SH-SY5Y (cell line): ENCODE measurements at regions not wholly inside any gene's neighbourhood (a gene's known extent, or its start where the extent isn't known, plus 50 kb on each side); places are given as distances from the start of the nearest gene placed in this dataset.

ENCODE experiments used
- GATA2 ChIP-seq: IDR thresholded peaks from 2 replicates; pipeline ENCODE4 v1.6.1; 2011; ENCODE audit warnings: mild to moderate bottlenecking, low read depth, low read length
- GATA3 ChIP-seq: IDR thresholded peaks from 2 replicates; pipeline ENCODE4 v1.6.1; 2011; ENCODE audit warnings: low read depth, mild to moderate bottlenecking, low read length, moderate library complexity

DNA sequence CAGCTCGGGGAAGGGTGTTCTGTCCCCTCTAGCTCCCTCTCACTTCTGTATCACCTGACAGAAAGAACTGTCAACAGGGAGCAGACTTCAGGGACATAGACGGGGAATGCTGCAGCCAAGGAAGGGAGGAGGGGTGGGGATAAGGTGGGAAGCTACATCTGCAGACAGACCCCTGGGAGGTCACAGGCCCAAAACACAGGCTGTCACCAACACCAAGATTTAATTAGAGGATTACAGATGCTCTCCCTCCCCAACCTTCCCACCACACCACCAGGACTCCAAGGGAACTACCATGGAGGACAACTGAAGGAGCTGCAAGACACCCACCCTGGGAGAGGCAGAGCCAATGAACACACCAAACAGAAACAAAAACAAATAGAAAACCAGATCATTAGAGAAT is 425.2 kb upstream of the VSTM2A start:
- TF ChIP-seq GATA2 = no peak
- no peak for TF ChIP-seq GATA3
